NCI-H510A (cell line): ENCODE measurements at regions not wholly inside any gene's neighbourhood (a gene's known extent, or its start where the extent isn't known, plus 50 kb on each side); places are given as distances from the start of the nearest gene placed in this dataset.
"Not testable (repeated sequence)": the region's sequence is repeated elsewhere in the genome, so short reads cannot be mapped to it uniquely, and the experiment has no call there.

Experiments used
- DNase-seq: peaks from one replicate; lab custom pipeline; 2025; lab: John Stamatoyannopoulos, UW

DNA sequence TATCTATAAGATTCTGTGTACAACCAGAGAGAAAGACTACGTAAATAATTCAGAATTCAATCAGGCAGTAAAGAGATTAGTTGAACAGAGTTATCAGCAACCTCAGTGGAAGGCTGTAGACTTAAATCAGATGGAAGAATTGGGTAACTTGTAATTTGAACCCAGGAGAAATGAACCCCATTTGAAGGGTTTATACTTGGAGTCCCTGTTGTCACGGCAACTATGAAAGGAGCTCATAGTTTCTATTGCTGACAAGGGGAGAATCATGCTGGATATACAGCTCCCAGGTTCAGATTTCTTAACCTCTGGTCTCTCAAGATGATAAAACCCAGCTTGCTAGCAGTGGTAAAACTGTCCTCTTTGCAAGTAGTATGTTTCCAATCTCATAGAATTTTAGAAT is 54.4 kb upstream of the BMP4 start:
- no peak for DNase-seq

DNA sequence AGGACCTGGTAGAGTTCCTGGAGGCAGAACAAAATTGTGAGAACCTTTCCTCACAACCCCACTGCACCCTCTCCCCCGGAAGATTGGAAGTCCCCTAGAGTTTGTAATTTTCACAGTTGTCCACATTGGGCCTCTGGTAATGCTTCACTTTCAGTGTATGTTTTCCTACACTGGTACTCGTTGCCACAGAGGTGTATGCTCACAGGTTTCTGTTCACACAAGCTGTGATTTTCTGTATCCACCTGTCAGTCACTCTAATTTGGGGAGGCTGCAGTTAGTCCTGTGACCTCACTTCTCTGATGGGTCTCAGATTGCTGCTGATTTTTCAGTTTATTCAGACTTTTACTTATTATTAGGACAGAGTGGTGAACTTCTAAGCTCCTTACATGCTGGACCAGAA is 66.4 kb upstream of the BMP4 start:
- DNase-seq: no peak

DNA sequence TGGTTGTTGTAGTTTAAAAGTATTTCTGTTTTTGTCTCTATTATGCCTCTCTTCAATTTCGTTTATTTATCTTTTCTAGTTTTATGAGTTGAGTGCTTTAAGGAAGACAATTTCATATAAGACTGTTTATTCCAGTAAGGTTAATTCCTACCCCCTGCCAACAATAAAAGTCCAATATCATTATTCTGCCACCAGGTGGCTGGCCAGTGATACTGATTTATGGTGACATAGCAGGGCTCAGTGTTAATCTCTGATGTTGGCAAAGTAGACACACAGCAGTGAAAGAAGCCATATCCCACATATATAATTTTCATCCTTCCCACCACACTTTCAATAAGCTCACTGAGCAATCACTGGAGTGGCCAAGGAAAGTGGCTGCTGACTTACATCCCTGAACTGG is 69.0 kb upstream of the BMP4 start:
- DNase-seq: no peak

DNA sequence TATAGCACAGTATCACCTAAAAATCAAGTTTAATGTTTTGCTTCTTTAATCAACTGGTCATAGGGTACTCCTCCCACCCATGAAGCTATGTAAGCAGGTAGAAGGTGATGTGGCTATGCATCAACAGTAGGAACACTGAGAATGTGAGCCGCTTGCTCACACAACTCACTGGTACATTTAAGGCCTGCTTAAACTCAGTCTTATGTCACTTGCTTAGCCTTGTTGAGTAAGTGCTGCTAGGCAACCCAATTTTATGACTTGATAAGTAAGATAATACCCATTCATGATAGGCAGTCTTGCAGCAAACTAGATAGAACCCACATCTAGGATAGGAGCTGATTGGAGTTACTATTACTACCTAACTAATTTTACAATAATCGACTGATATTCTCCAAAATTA is 70.0 kb upstream of the BMP4 start:
- no peak for DNase-seq

DNA sequence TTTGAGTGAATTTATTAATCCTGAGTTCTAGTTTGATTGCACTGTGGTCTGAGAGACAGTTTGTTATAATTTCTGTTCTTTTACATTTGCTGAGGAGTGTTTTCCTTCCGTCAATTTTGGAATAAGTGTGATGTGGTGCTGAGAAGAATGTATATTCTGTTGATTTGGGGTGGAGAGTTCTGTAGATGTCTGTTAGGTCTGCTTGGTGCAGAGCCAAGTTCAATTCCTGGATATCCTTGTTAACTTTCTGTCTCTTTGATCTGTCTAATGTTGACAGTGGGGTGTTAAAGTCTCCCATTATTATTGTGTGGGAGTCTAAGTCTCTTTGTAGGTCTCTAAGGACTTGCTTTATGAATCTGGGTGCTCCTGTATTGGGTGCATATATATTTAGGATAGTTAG is 74.4 kb upstream of the BMP4 start:
- DNase-seq: not testable (repeated sequence)

DNA sequence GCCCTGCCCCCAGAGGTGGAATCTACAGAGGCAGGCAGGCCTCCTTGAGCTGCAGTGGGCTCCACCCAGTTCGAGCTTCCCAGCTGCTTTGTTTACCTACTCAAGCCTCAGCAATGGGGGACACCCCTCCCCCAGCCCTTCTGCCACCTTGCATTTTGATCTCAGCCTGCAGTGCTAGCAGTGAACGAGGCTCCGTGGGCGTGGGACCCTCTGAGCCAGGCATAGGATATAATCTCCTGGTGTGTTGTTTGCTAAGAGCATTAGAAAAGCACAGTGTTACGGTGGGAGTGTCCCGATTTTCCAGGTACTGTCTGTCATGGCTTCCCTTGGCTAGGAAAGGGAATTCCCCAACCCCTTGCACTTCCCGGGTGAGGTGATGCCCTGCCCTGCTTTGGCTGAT is 76.7 kb upstream of the BMP4 start:
- not testable (repeated sequence) for DNase-seq

DNA sequence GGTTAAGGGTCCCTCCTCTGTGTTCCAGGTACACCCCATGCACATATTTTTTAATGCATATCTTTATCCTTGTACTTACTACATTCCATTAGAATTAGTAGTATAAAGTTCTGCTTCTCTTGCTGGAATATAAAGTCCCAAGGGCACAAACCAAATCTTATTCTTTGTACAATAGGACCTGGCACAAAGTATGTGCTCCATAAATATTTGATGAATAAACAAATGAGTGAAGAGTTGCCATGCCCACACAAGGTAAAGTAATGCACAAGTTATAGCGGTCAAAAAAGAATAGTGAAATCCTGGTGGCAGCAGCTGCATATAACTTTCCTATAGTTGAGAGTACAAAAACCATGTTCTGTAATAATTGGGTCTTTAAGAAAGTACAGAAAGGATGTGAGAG is 82.1 kb upstream of the BMP4 start:
- no peak for DNase-seq

DNA sequence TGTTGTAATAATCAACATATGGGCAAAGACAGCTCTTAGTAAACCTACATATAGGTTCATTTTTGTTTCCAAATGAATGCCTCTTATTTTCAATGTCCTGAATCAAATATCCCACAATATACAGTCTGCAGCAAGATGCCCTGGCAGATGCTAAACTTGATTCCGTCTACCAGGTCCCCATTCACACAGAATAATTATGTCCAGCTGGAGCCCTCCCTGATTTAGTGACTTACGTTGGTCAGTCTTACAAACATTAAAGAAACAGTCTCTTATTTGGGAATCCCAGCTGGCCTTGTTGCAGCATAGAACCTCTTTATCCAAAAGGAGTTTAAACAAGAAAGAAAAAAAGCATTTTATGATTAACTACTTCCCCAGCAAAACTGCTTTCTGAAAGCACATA is 82.7 kb upstream of the BMP4 start:
- DNase-seq: no peak

DNA sequence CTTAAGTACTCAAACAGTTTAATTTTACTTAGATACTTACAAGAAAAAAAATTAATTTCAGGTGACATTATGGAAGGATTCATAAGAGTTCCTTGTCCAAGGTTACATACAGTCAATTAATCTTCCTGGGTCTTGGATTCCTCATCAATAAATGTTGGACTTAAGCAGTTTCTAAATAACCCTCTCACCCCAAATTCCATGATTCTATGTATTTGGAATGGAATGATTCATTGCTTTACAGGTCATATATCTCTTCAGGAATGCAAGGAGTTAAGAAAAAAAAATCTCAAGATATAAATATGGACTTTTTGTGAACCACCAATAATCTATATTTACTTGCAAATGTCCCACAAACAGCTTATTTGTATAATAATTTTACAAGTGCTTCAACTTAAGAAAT is 84.2 kb upstream of the BMP4 start:
- no peak for DNase-seq

DNA sequence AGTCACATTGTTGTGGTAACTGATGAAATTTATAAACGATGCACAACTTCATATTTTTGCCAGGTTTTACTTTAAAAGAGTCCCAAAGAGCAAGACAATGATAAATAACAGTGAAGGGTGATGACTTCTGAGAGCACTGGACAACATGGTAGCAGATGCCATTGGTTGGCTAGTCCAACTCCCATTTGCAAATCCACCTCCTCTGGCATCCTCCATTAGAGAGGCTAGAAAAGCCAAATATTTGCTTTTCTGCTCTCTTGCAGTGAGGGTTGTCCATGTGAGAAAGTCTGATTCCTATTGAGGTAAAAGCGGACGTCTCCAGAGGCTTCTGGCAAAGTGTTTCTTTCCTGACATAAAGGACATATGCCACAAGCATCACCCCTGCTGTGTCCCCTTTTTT is 89.6 kb upstream of the BMP4 start:
- DNase-seq: no peak

DNA sequence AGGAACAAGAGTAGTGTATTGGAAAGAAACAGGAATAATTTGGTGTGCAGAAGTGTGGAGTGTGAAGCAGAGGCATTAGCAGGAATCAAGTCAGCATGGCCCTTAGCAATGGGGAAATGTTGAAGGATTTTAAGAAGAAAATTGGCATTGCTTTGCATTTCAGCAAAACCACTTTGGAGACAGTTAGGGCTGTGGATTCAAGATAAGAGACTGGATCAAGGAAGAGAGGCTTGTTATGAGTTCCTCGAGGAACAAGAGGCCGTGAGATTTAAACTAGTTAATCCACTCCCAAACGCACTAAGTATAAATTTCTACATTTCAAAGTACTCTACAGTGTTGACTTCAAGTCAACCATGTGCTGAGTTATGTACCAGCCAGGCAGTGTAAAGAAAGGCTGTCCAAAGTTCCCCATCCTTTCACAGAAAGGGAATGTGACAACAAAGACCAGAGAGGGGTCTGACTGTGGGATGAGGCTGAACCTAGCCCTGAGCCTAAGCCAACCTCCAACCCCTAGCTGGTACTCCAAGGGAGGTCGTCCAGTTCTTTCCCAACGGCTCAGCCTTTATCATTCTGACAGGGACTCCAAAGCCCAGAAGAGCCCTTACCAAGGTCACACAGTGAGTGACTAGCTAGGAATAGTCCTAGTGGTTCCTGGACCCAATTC is 91.2 kb upstream of the BMP4 start:
- DNase-seq: no peak

DNA sequence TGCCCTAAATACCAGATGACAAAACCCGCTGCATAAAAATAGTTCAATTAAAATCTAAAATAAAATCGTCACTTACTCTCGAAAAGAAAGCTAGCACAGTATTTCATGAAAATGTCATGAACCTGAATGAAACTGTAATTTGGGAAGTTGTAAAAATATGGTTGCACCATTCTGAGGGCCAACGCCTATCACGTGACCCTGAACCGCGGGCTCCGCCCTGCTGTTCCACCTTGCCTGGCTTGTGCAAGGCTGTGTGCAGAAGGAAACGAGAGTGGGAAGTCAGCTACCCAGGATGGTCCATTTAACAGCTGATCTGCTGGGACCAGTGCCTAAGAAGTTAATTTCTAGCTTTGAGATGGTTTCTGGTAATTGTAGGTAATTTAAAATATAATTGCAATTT is 91.7 kb upstream of the BMP4 start:
- no peak for DNase-seq

DNA sequence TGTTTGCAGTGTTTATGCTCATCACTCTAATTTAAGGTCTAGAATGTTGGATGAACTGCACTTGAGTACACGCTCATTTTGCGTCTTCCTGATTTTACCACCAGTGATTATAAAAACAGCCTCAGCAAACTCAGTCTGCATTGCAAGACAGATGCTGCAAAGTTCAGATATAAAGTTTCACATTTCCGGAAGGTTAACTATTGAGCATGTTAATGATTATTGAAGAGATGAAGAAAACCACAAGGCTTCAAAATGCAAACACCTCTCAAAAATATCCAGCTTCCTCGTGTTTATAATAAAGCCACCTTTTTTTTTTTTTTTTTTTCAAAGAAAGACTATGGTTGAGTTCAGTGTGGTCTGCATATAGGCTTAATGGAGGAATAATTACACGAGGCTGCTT is 92.1 kb upstream of the BMP4 start:
- no peak for DNase-seq

DNA sequence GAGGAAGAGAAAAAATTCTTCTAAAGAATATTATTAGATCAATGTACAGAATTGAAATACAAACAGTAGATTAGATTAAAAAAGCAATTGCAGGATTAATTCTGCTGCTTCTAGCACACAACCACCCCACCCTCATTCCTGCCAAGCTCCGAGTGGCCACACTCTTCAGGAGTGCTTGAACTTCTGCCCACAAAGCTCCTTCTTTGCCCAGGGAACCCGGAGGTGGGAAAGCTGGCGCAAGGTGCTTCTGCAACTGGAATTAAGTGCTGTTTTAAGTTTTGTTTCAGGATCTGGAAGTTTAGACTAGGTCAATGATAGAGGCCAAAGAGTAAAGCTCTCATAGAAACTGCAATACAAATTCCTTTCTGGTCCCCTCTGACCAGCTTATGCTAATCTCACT is 94.1 kb upstream of the BMP4 start:
- DNase-seq: no peak

DNA sequence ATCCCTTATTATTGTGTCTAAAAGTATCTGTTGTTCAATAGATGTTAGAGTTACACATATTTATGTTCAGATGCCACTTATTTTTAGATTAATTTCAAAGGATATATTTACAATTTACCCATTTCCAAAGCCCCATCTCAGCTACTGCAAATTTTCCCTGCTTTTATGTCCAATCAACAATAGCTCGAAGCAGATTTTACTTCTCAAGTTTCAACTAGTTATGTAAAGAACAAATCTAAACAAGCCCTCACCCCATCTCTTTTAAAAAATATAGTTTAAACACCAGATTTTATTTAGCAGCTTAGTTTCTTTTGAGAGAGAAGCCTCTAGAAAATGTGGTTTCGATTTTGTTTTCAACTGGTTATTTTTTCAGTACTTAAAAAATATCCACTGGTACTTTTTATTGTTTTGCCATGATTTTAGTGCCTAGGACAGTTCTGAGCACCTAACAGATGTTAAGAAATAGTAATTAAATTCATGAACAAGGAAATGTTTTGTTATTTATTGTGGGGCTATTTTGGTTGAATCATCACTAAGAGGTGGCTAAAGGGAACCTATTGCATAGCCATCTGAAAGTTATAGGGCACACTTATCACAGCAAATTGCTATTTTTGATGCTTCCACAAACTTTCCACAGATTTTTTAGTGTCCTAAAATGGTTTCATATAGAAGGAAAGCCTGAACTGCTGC is 96.2 kb upstream of the BMP4 start:
- DNase-seq: no peak

DNA sequence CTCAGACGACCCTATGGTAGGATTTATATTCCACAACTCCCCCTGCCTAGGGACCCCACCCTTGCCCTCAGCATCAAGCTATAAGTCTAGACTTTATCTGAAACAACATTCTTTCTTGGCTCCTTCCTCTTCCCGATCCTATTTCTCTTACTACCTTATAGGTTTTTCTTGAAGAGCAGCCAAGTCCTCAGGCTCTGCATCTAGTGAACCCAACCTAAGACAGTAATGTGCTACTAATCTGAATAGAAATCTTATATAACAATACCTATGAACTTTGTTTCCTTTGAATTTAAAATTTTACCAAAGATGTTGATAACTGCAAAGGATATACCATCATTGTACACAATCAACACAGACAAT is 96.7 kb upstream of the BMP4 start:
- no peak for DNase-seq

DNA sequence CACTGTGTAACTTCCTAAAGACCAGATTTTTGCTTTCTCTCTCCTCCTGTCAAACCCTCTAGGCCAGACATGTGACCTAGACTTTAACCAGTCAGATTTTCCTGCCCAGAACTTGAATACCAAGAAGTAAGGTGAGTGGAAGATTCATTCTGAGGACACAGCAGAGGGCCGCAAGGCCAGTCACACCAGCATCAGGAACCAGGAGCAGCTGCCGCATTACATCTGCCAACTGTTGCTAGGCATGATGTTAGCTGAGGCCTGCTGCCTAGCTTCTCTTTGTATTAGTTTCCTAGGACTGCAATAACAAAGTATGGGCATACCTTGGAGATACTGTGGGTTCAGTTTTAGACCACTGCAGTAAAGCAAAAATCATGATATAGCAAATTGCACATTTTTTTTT is 101.9 kb upstream of the BMP4 start:
- no peak for DNase-seq

DNA sequence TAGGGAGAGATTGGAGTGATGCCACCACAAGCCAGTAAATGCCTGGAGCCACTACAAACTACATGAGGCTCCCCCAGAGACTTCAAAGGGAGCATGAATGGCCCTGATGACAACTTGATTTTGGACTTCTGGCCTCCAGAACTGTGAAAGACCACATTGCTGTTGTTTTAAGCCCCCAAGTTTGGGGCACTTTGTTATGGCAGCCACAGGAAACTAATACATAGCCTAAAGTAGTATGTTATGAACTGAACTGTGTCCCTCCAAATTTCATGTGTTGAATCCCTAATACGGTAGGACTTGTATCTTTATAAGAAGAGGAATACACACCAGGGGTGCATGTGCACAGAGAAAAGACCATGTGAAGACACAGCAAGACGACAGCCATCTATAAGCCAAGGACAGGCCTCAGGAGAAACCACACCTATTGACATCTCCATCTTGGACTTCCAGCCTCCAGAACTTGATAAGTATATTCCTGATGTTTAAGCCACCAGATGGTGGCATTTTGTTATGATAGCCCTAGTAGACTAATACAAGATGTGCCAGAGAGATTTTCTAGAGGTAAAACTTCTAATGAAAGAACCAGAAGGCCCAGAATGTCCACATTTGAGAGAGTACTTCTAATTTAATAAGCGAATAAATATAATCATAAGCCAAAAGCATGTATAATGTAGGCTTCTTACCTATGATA is 127.1 kb upstream of the BMP4 start:
- no peak for DNase-seq

DNA sequence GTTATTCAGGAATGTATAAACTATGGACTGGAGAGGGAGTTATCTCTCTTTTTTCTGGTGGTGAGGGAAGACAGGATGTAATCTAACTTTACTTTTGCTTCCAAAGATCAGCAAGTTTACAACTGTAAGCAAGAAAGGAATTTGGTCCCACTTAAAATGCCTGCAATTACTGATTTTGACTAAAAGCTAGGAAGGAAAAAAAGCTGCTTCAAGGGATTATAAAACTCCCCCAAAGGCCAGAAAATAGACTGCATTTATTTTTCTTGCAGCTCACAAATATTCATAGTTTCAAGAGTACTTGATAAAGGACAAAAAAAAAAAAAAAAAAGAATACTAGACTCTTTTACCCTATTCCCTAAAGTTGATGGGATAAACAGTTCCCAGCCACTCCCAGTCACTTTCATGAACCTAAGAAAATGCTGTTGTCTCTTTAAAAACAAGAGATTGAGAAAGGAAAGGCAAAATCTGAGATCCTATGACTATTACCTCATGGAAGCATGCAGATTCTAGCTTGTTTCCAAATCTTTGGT is 128.7 kb upstream of the BMP4 start:
- no peak for DNase-seq

DNA sequence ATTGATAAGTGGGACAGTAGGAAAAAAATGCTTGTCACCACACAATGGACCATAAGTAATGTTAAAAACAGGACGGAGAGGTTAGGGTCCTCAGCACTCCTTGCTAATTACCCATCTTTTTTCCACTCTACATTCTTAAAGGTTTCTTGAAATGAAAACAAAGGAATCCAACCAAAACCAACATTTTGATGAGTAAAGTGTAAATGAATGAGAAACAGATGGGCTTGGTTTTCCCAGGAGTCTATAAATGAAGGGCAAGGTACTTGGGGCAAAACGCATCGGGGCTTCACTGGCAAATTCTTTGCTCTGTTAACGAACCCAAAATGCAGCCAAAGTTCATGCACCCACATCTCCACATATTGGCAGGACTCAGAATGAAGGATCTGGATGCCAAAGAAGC is 129.2 kb upstream of the BMP4 start:
- no peak for DNase-seq

DNA sequence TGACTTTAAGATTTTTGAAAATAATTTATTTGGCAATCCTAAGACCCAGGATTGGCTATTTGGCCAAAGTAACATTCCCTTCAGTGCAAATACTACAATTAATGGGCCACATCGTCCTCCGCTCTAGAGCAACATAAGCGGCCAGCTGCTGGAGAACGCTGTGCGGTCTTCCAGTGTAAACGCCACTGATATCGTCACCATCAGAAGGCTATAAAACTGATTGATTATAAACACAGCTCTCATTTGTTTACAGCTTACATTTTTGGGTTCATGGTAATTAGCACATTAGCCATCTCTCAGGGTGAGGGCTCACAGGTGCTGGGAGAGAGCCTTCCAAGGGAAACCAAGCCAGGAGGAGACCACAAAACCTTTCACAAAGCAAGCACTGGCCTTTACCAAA is 130.1 kb upstream of the BMP4 start:
- DNase-seq: no peak

DNA sequence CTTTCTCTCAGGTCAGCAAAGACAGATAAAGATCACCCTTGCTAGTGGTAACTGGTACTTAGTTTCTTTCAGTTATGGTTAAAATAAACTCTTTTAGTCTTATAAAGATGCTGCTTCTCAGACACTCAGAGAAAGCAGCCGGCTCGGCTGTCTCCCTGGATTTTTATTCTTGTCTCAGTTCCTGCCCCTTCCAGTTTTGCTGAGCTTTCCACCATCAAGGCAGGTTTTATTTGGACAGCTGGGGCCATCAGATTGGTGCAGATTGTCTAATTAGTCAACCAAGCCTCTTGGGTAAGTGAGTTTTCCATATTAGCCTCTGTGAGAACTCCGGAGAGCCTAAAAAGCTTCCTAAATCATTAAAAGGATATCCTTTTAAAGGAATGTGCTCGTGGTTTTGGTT is 130.8 kb upstream of the BMP4 start:
- no peak for DNase-seq

DNA sequence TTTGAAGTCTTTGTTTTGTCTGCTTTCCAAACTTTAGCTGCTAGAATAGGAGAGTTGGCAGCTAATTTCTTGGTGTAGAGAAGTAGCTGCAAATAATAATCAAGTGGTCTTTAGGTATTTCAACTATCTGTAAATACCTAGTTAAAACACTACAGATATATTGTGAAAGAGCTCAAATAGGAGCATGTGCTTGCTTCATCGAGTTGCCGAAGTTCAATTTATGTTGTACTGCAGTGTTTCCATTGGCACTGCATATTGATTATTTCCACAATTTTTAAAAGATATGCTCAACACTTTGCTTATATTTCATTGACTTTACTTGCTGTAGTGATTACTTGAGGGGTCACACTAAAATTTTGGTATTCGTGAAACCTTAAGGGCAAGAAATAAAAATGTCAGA is 131.6 kb upstream of the BMP4 start:
- DNase-seq: no peak

DNA sequence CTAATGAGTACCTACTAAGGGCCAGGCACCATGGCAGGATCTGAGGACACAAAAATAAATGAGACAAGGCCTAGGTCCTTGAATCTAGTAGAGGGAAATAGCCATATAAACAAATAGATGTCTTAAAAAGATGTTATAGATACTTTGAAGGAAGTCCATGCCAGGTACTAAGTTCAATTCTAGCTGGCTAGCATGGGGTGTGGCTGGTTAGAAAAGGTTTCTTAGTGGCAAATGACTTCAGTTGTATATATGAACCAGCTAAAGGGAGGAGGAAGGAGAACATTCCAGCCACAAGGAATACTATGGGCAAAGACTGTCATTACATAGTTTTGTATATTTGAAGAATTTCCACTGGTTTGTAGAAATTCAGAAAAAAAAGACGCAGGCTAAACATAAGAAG is 133.6 kb upstream of the BMP4 start:
- no peak for DNase-seq
